H1 (cell line): ENCODE measurements at regions not wholly inside any gene's neighbourhood (a gene's known extent, or its start where the extent isn't known, plus 50 kb on each side); places are given as distances from the start of the nearest gene placed in this dataset.

Source experiments
- CTCF ChIA-PET: fragments of 300-600 bp; sonication (Branson Sonifier 250); formaldehyde crosslinking; loops from one replicate; lab custom pipeline; 2021; ENCODE audit not compliant: partially characterized antibody; lab: Charles Lee
- POLR2A ChIA-PET: fragments of 300-600 bp; sonication (Branson Sonifier 250); formaldehyde crosslinking; loops from one replicate; lab custom pipeline; 2021; ENCODE audit warnings: inconsistent platforms; ENCODE audit not compliant: partially characterized antibody; lab: Charles Lee
- DNase-seq, 2 experiments: peaks; one replicate each; pipeline versions ENCODE4 v3.0.0 to v3.0.0-alpha.2; 2010 to 2022; ENCODE audit warnings: low spot score in 2 of 2, low read depth in 1 of 2, mixed read lengths in 1 of 2
- FAIRE-seq: peaks from 2 replicates; lab custom pipeline; 2011; peaks lifted over from hg19 to GRCh38; lab: Jason Lieb, UNC
- H2AFZ ChIP-seq: 2 replicates; pipeline ENCODE4 v1.8.1; 2012; ENCODE audit warnings: low read length, inconsistent platforms
- H2AK5ac ChIP-seq: 2 replicates; pipeline ENCODE4 v1.6.1; 2013; ENCODE audit warnings: low read depth, low read length
- H2BK120ac ChIP-seq: replicated peaks from 2 replicates; pipeline ENCODE3; 2013; ENCODE audit warnings: low read depth, low read length, inconsistent platforms
- H2BK12ac ChIP-seq: 2 replicates; pipeline ENCODE4 v1.6.1; 2013; ENCODE audit warnings: low read depth, low read length
- H2BK15ac ChIP-seq: 2 replicates; pipeline ENCODE4 v1.6.1; 2013; ENCODE audit warnings: low read length
- H2BK20ac ChIP-seq: 2 replicates; pipeline ENCODE4 v1.6.1; 2013; ENCODE audit warnings: low read length
- H2BK5ac ChIP-seq: 2 replicates; pipeline ENCODE4 v1.6.1; 2013; ENCODE audit warnings: low read depth, low read length
- H3K14ac ChIP-seq: 2 replicates; pipeline ENCODE4 v1.6.1; 2013; ENCODE audit warnings: inconsistent platforms; ENCODE audit not compliant: insufficient read length
- H3K18ac ChIP-seq: 2 replicates; pipeline ENCODE4 v1.6.1; 2013; ENCODE audit warnings: low read length; ENCODE audit errors: extremely low read depth
- H3K23ac ChIP-seq: 2 replicates; pipeline ENCODE4 v1.6.1; 2013; ENCODE audit warnings: inconsistent platforms; ENCODE audit not compliant: insufficient read length
- H3K23me2 ChIP-seq: 2 replicates; pipeline ENCODE4 v1.6.1; 2013; ENCODE audit warnings: low read depth, low read length
- H3K27ac ChIP-seq: 2 replicates; pipeline ENCODE4 v1.6.1; 2011; ENCODE audit warnings: low read depth, low read length, inconsistent platforms
- H3K27me3 ChIP-seq, 4 experiments: replicated peaks in 1 of 4; 1 replicate in 1 of 4; 2 replicates in 3 of 4; pipeline versions ENCODE4 v1.6.1 to v1.8.1; 2011 to 2013; ENCODE audit warnings: low read length in 3 of 4, mild to moderate bottlenecking in 3 of 4, inconsistent platforms in 2 of 4, mixed read lengths in 2 of 4, moderate library complexity in 1 of 4; ENCODE audit not compliant: control insufficient read depth in 3 of 4, insufficient read depth in 3 of 4; ENCODE audit errors: extremely low read depth in 1 of 4
- H3K36me3 ChIP-seq, 4 experiments: 2 replicates each; pipeline versions ENCODE4 v1.6.1 to v1.8.1; 2011 to 2013; ENCODE audit warnings: mild to moderate bottlenecking in 4 of 4, low read length in 3 of 4, moderate library complexity in 2 of 4, control low read depth in 1 of 4, inconsistent platforms in 1 of 4; ENCODE audit not compliant: insufficient read depth in 4 of 4, control insufficient read depth in 2 of 4
- H3K4ac ChIP-seq: replicated peaks from 2 replicates; pipeline ENCODE3; 2013; ENCODE audit warnings: low read length, low read depth, mixed read lengths, inconsistent platforms; ENCODE audit not compliant: insufficient read length
- H3K4me1 ChIP-seq, 4 experiments: replicated peaks in 1 of 4; 1 replicate in 1 of 4; 2 replicates in 3 of 4; pipeline versions ENCODE4 v1.6.1 to v1.8.1; 2011 to 2013; ENCODE audit warnings: low read length in 3 of 4, inconsistent platforms in 2 of 4, mixed read lengths in 1 of 4; ENCODE audit not compliant: insufficient read depth in 4 of 4, control insufficient read depth in 3 of 4
- H3K4me2 ChIP-seq, 2 experiments: 2 replicates each; pipeline versions ENCODE4 v1.6.1 to v1.8.1; 2011 to 2013; ENCODE audit warnings: low read depth in 2 of 2, low read length in 2 of 2, control low read depth in 1 of 2, inconsistent platforms in 1 of 2, mild to moderate bottlenecking in 1 of 2; ENCODE audit not compliant: insufficient read depth in 1 of 2
- H3K4me3 ChIP-seq, 4 experiments: fragments of 200-600, 300-600 bp in 1 of 4; sonication (generic), shearing (Covaris generic), sonication (Bioruptor Twin) in 1 of 4; 2 replicates each; pipeline versions ENCODE4 v1.5.1 to v1.8.1; 2011 to 2016; ENCODE audit warnings: low read length in 4 of 4, low read depth in 3 of 4, control low read depth in 2 of 4, inconsistent platforms in 2 of 4, mild to moderate bottlenecking in 2 of 4, mixed read lengths in 1 of 4, moderate library complexity in 1 of 4; ENCODE audit not compliant: insufficient read depth in 2 of 4; ENCODE audit errors: extremely low read depth in 1 of 4
- H3K56ac ChIP-seq: replicated peaks from 2 replicates; pipeline ENCODE3; 2013; ENCODE audit warnings: low read depth, mild to moderate bottlenecking, mixed read lengths, low read length, inconsistent platforms; ENCODE audit not compliant: insufficient read length
- H3K79me1 ChIP-seq: 2 replicates; pipeline ENCODE4 v1.6.1; 2013; ENCODE audit warnings: low read depth, low read length, control low read depth
- H3K79me2 ChIP-seq, 2 experiments: 2 replicates each; pipeline versions ENCODE4 v1.6.1 to v1.8.1; 2012 to 2013; ENCODE audit warnings: low read length in 2 of 2, mild to moderate bottlenecking in 2 of 2, inconsistent platforms in 1 of 2; ENCODE audit not compliant: insufficient read depth in 2 of 2, control insufficient read depth in 1 of 2
- H3K9ac ChIP-seq, 4 experiments: replicated peaks in 1 of 4; 1 replicate in 1 of 4; 2 replicates in 3 of 4; pipeline versions ENCODE4 v1.6.1 to v1.8.1; 2011 to 2013; ENCODE audit warnings: low read depth in 3 of 4, low read length in 3 of 4, control low read depth in 2 of 4, mild to moderate bottlenecking in 2 of 4, moderate library complexity in 2 of 4, inconsistent platforms in 1 of 4; ENCODE audit errors: extremely low read depth in 1 of 4
- H3K9me3 ChIP-seq, 2 experiments: 2 replicates each; pipeline versions ENCODE4 v1.6.1 to v1.8.1; 2012 to 2013; ENCODE audit warnings: mild to moderate bottlenecking in 2 of 2, moderate library complexity in 2 of 2, control low read depth in 1 of 2, inconsistent platforms in 1 of 2, low read depth in 1 of 2, low read length in 1 of 2, mixed read lengths in 1 of 2; ENCODE audit not compliant: insufficient read depth in 2 of 2
- H4K20me1 ChIP-seq, 2 experiments: replicated peaks in 1 of 2; 2 replicates each; pipeline versions ENCODE3 to v1.8.1; 2011 to 2013; ENCODE audit warnings: inconsistent platforms in 2 of 2, low read length in 2 of 2, mild to moderate bottlenecking in 1 of 2; ENCODE audit not compliant: insufficient read depth in 2 of 2, control insufficient read depth in 1 of 2
- H4K5ac ChIP-seq: 2 replicates; pipeline ENCODE4 v1.6.1; 2013; ENCODE audit warnings: low read length, low read depth, mixed read lengths, inconsistent platforms; ENCODE audit not compliant: insufficient read length
- H4K8ac ChIP-seq: 2 replicates; pipeline ENCODE4 v1.8.0; 2013; ENCODE audit warnings: mild to moderate bottlenecking, moderate library complexity, low read length, inconsistent platforms; ENCODE audit not compliant: insufficient read depth; ENCODE audit errors: extremely low read depth
- H4K91ac ChIP-seq: replicated peaks from 2 replicates; pipeline ENCODE3; 2013; ENCODE audit warnings: low read length, mixed read lengths, inconsistent platforms; ENCODE audit not compliant: insufficient read length
- BRCA1 ChIP-seq: IDR thresholded peaks from 2 replicates; pipeline ENCODE4 v1.6.1; 2012; ENCODE audit warnings: low read depth, low read length, improper control_type of control experiment
- HDAC6 ChIP-seq: IDR thresholded peaks from one replicate; pipeline ENCODE4 v1.7.1; 2012; ENCODE audit warnings: low read depth, mild to moderate bottlenecking, inconsistent platforms, low read length, moderate library complexity
- SAP30 ChIP-seq: fragments of 300-600 bp; sonication (generic); IDR thresholded peaks from 2 replicates; pipeline ENCODE4 v1.7.1; 2012; ENCODE audit warnings: low read length, moderate library complexity, mild to moderate bottlenecking, inconsistent platforms; ENCODE audit not compliant: insufficient read depth, insufficient replicate concordance
- SIN3A ChIP-seq, 2 experiments: IDR thresholded peaks in 1 of 2; conservative IDR thresholded peaks in 1 of 2; 2 replicates each; pipeline ENCODE4 v1.6.1; 2011 to 2012; ENCODE audit warnings: low read length in 2 of 2, improper control_type of control experiment in 1 of 2, low read depth in 1 of 2, mild to moderate bottlenecking in 1 of 2
- WGBS, 2 experiments: shearing (Covaris generic) in 1 of 2; methylation state at CpG; one replicate each; pipeline versions ENCODE4 v1.1.6 to v1.1.7; 2013 to 2015; ENCODE audit warnings: low lambda C conversion rate in 2 of 2, mixed read lengths in 2 of 2, inconsistent platforms in 1 of 2, low coverage in 1 of 2, missing lambda C conversion rate in 1 of 2; ENCODE audit not compliant: insufficient replicate concordance in 2 of 2, insufficient coverage in 1 of 2, insufficient read length in 1 of 2; ENCODE audit errors: extremely low coverage in 1 of 2, missing lambda C conversion rate in 1 of 2; 5-methylcytosine and 5-hydroxymethylcytosine counted together

DNA sequence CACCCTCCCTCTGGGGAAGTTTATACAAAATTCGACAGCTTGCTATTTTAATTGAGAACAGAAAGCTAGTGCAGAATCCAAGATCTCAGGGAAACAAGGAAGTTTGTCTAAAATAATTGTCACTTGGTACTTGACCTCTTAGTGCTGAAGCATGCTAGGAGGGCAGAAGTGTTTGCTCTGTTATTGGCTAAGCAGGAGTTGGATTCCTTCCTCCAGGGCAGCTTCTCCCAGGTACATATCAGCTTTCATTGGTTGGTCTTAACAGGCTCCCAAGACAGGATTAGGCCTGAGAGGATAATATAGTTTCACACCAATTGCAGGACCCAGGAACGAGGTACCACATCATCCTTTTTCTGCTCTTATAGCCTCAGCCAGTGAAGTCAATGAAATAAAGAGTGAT is 432.8 kb downstream of the IRX1 start:
- ChIA-PET CTCF (interaction anchor here (1.1 kb wide), 1 partner anchor 10 kb away, joined by 3 read pairs; no protein-coding TSS in a partner anchor), POLR2A (no interaction called here)
- Histone ChIP-seq H2BK20ac (no peak overlapping the region), H3K23ac (no peak overlapping the region), H4K91ac (no peak overlapping the region), H3K27me3 (peaks cover 0 to 1% (median 0%) of the 10 kb centered on the region in 4 experiments; a peak in 1 of 7 replicates), H3K27ac (no peak overlapping the region), H3K4me1 (no peaks in the 10 kb centered on the region), H3K56ac (no peak overlapping the region), H3K14ac (no peak overlapping the region), H2AFZ (no peak overlapping the region), H3K9ac (no peak overlapping the region), H3K4ac (no peak overlapping the region), H3K4me2 (no peak overlapping the region), H2AK5ac (no peak overlapping the region), H3K4me3 (no peak overlapping the region), H2BK12ac (no peak overlapping the region), H4K20me1 (no peaks in the 10 kb centered on the region), H3K79me2 (no peaks in the 10 kb centered on the region), H3K36me3 (no peaks in the 10 kb centered on the region), H2BK120ac (no peak overlapping the region), H3K18ac (no peak overlapping the region), H4K8ac (no peak overlapping the region), H2BK5ac (no peak overlapping the region), H2BK15ac (no peak overlapping the region), H3K23me2 (no peaks in the 10 kb centered on the region), H4K5ac (no peak overlapping the region), H3K79me1 (no peaks in the 10 kb centered on the region), H3K9me3 (no peaks in the 10 kb centered on the region)
- WGBS, 2 experiments = 97% methylated on average over 2 of the region's 2 CpGs; no CpG with 5 or more reads in 1 of the 2 experiments
- no peak for FAIRE-seq
- no peak for TF ChIP-seq HDAC6
- TF ChIP-seq SAP30 = no peak
- TF ChIP-seq SIN3A (conservative IDR thresholded peaks at IDR 0.05 in 1 of 2, IDR thresholded peaks at IDR 0.05 in 1 of 2; ENCODE audit: low read depth in 1 of 2, low read length in 2 of 2) = no peak
- no peak for TF ChIP-seq BRCA1
- DNase-seq = no peak
